Spleen (tissue), 7 donors: ENCODE measurements at regions not wholly inside any gene's neighbourhood (a gene's known extent, or its start where the extent isn't known, plus 50 kb on each side); places are given as distances from the start of the nearest gene placed in this dataset.

ENCODE experiments used
- POLR2A ChIP-seq, 3 donors: fragments of 450-650 bp; IDR thresholded peaks; one replicate each; pipeline ENCODE4 v1.5.1; 2017; ENCODE audit warnings: antibody characterized with exemption in 3 of 3, mild to moderate bottlenecking in 1 of 3
- TF ChIP-seq, protein P1 (sequence below), 11 experiments: fragments of 200-600 bp in 7 of 11; fragments of 450-650 bp in 4 of 11; sonication (generic) in 4 of 11; IDR thresholded peaks in 8 of 11; conservative IDR thresholded peaks in 3 of 11; 1 replicate in 7 of 11; 2 replicates in 4 of 11; pipeline versions ENCODE4 v1.4.0 to v1.8.0; 2016 to 2021; ENCODE audit warnings: antibody characterized with exemption in 11 of 11, inconsistent platforms in 4 of 11, mild to moderate bottlenecking in 1 of 11
- donor health status: DM: no; HTN: no; CAD: no; lungs with moderate emphysema.
- donor health status: DM: no; HTN: no; CAD: no.
- donor health status: DM: no; HTN: no; CAD: no.

DNA sequence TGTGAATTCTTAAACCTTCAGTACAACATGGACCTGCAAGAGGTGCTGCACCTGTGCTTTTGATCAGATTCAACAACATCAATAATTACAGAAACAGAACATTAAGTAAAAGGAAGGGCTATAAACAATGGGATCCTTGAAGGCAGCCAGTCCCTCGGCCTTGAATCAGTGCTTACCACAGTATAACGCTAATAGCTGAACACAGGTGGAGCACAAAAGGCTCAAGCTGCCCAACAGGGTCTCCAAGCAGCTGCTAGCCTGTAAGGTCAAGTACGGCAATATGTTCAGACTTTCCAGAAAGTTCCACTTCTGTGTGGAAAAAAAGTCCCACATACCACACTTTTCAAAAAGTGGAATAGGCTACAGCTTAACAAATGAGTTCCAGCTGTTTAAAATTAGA is 61.9 kb upstream of the ITGA1 start:
- TF ChIP-seq, protein P1, sequence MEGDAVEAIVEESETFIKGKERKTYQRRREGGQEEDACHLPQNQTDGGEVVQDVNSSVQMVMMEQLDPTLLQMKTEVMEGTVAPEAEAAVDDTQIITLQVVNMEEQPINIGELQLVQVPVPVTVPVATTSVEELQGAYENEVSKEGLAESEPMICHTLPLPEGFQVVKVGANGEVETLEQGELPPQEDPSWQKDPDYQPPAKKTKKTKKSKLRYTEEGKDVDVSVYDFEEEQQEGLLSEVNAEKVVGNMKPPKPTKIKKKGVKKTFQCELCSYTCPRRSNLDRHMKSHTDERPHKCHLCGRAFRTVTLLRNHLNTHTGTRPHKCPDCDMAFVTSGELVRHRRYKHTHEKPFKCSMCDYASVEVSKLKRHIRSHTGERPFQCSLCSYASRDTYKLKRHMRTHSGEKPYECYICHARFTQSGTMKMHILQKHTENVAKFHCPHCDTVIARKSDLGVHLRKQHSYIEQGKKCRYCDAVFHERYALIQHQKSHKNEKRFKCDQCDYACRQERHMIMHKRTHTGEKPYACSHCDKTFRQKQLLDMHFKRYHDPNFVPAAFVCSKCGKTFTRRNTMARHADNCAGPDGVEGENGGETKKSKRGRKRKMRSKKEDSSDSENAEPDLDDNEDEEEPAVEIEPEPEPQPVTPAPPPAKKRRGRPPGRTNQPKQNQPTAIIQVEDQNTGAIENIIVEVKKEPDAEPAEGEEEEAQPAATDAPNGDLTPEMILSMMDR (IDR thresholded peaks at IDR 0.05 in 8 of 11, conservative IDR thresholded peaks at IDR 0.05 in 3 of 11) = no peak
- TF ChIP-seq POLR2A (IDR thresholded peaks at IDR 0.05) = no peak
